ENCODE measurements at regions not wholly inside any gene's neighbourhood (a gene's known extent, or its start where the extent isn't known, plus 50 kb on each side); places are given as distances from the start of the nearest gene placed in this dataset.

- H3K56ac ChIP-seq (ENCODE audit: extremely low read depth, insufficient read depth, low read length) = no peak overlapping the region
- CTCF ChIA-PET = no interaction called here
- POLR2A ChIA-PET (ENCODE audit: unreplicated experiment) = no interaction called here
- no peak overlapping the region for H3K9ac ChIP-seq (ENCODE audit: low read depth, low read length)
- no peak overlapping the region for H2BK15ac ChIP-seq (ENCODE audit: low read depth, low read length)
- no CpG with 5 or more reads among the region's 6 CpGs for WGBS, 2 experiments (ENCODE audit: extremely low coverage in 2 of 2, insufficient read length in 1 of 2)
- H3K79me1 ChIP-seq (ENCODE audit: low read depth in 1 of 2, low read length in 2 of 2) = no peaks in the 10 kb centered on the region
- no peak overlapping the region for H3K23ac ChIP-seq (ENCODE audit: low read depth, low read length)
- no peaks in the 10 kb centered on the region for H3K4me1 ChIP-seq (ENCODE audit: control insufficient read depth, insufficient read depth, low read length)
- H2AK9ac ChIP-seq (replicated peaks; ENCODE audit: low read depth, low read length, poor library complexity) = no peak overlapping the region
- in situ Hi-C loops (cut with MboI; ENCODE audit: low sequenced_read_pairs) (no loop called here), dilution Hi-C loops (cut with HindIII; ENCODE audit: low sequenced_read_pairs, unreplicated experiment) (no loop called here), intact Hi-C loops (cut with micrococcal nuclease) (no loop called here)
- no peak for TF ChIP-seq USF2 (IDR thresholded peaks at IDR 0.05; ENCODE audit: low read depth, low read length)
- no peak for TF ChIP-seq BHLHE40 (IDR thresholded peaks at IDR 0.05; ENCODE audit: low read depth, low read length)
- no peak for TF ChIP-seq CEBPB (IDR thresholded peaks at IDR 0.05; ENCODE audit: low read depth, low read length)
- no peak for TF ChIP-seq SMC3 (IDR thresholded peaks at IDR 0.05; ENCODE audit: low read depth, low read length)
- TF ChIP-seq CHD1 (IDR thresholded peaks at IDR 0.05; ENCODE audit: low read depth, low read length) = no peak
- no peak for TF ChIP-seq CTCF (conservative IDR thresholded peaks at IDR 0.05; ENCODE audit: low read depth, low read length)
- no peak for TF ChIP-seq POLR2A (IDR thresholded peaks at IDR 0.05; ENCODE audit: low read depth, low read length)
- no peak for TF ChIP-seq NFE2L2 (IDR thresholded peaks at IDR 0.05; ENCODE audit: low read depth, low read length)
- no peak for TF ChIP-seq MAFK (IDR thresholded peaks at IDR 0.05; ENCODE audit: low read depth, low read length)
- TF ChIP-seq RFX5 (IDR thresholded peaks at IDR 0.05; ENCODE audit: low read depth, low read length) = no peak
- no peak for TF ChIP-seq RAD21 (IDR thresholded peaks at IDR 0.05; ENCODE audit: low read length)
- TF ChIP-seq RCOR1 (IDR thresholded peaks at IDR 0.05; ENCODE audit: insufficient replicate concordance, low read length) = no peak
- TF ChIP-seq ELK1 (IDR thresholded peaks at IDR 0.05; ENCODE audit: borderline replicate concordance, low read depth, low read length) = no peak
- TF ChIP-seq MAZ (IDR thresholded peaks at IDR 0.05; ENCODE audit: borderline replicate concordance, low read depth, low read length) = no peak
- TF ChIP-seq FOS (IDR thresholded peaks at IDR 0.05; ENCODE audit: low read depth, low read length) = no peak
- TF ChIP-seq MXI1 (IDR thresholded peaks at IDR 0.05; ENCODE audit: borderline replicate concordance, low read depth, low read length) = no peak
- no peak overlapping the region for H2AK5ac ChIP-seq (ENCODE audit: low read depth, low read length)
- no peak overlapping the region for H2AFZ ChIP-seq (replicated peaks; ENCODE audit: low read length, poor library complexity)
- H3K18ac ChIP-seq (ENCODE audit: low read depth, low read length) = no peak overlapping the region
- H2BK120ac ChIP-seq (ENCODE audit: low read depth, low read length) = no peak overlapping the region
- no peaks in the 10 kb centered on the region for H3K9me1 ChIP-seq (ENCODE audit: insufficient read depth, low read length)
- no peak overlapping the region for H3K4me3 ChIP-seq (ENCODE audit: insufficient read depth, low read depth, low read length)
- no peak for DNase-seq
- H4K91ac ChIP-seq (ENCODE audit: insufficient read depth, low read depth, low read length) = no peak overlapping the region
- no peak overlapping the region for H4K5ac ChIP-seq (ENCODE audit: low read depth, low read length)
- no peak overlapping the region for H3K4ac ChIP-seq (ENCODE audit: low read depth, low read length)
- no peak for ATAC-seq (ENCODE audit: low read depth)
- no peaks in the 10 kb centered on the region for H3K36me3 ChIP-seq (ENCODE audit: control insufficient read depth, insufficient read depth, low read length)
- no peak overlapping the region for H3K27ac ChIP-seq (ENCODE audit: insufficient read depth, low read length)
- no peak overlapping the region for H2BK20ac ChIP-seq (ENCODE audit: low read depth, low read length)
- no peak overlapping the region for H3K14ac ChIP-seq (replicated peaks; ENCODE audit: low read depth, low read length)
- no peak overlapping the region for H2BK5ac ChIP-seq (ENCODE audit: low read depth, low read length, poor library complexity, severe bottlenecking)
- H4K8ac ChIP-seq (ENCODE audit: low read depth in 2 of 2, low read length in 2 of 2) = no peak overlapping the region
- BruUV-seq (replicated peaks) = no TSS peak
- peaks cover 1% of the 10 kb centered on the region for H3K27me3 ChIP-seq (ENCODE audit: control insufficient read depth, insufficient read depth, low read length)
- H3K4me2 ChIP-seq (ENCODE audit: low read depth, low read length) = no peak overlapping the region
- H3K9me3 ChIP-seq (ENCODE audit: control insufficient read depth, insufficient read depth, low read length) = no peaks in the 10 kb centered on the region
- no peaks in the 10 kb centered on the region for H4K20me1 ChIP-seq (ENCODE audit: insufficient read depth, low read length)
Observed at GRCh38 chr1:163436140-163436812, 114.5 kb downstream of the NUF2 start.

All from IMR-90 (cell line).